ENCODE measurements at regions not wholly inside any gene's neighbourhood (a gene's known extent, or its start where the extent isn't known, plus 50 kb on each side); places are given as distances from the start of the nearest gene placed in this dataset.

DNA sequence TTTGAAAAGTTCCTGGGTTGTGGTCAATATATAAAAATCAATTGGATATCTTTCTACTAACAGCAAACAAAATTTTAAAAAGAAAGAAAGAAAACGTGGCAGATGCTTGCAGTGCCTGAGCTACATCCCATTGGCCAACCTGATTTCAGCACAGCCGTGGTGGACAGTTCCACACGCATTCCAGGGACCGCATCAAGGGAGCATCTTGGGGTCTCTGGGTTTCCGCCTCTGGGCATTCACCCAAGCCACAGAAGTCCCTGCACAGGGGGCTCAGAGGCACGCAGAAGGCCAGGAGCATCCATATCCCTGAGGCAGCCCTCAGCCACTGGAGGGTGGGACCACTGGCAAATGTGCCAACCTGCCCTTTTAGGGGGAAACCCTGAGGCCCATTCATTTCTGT is 254.5 kb upstream of the RNF32 start:
- in situ Hi-C loops (cut with HindIII; ENCODE audit: extremely low pct_ligation_motif_present, low pct_unique_long_range_greater_than_20kb) (no loop called here), intact Hi-C loops (cut with micrococcal nuclease; ENCODE audit: unreplicated experiment) (no loop called here)
- no peaks in the 10 kb centered on the region for H3K79me2 ChIP-seq (ENCODE audit: insufficient read depth, low read length)
- H4K20me1 ChIP-seq (ENCODE audit: insufficient read depth, low read length): no peaks in the 10 kb centered on the region
- H3K9ac ChIP-seq (ENCODE audit: insufficient read depth, low read depth, low read length): no peak overlapping the region
- FAIRE-seq (no peak), ATAC-seq (no peak), DNase-seq (ENCODE audit: low spot score) (peak; percentile 4)
- no peaks in the 10 kb centered on the region for H3K4me1 ChIP-seq (ENCODE audit: insufficient read depth, low read length)
- H3K36me3 ChIP-seq (replicated peaks in 1 of 2; ENCODE audit: control insufficient read depth in 1 of 2, insufficient read depth in 2 of 2, low read length in 2 of 2): no peaks in the 10 kb centered on the region
- 19% methylated on average over 4 of the region's 6 CpGs for WGBS (ENCODE audit: low lambda C conversion rate)
- H3K4me2 ChIP-seq (ENCODE audit: low read depth, low read length): no peak overlapping the region
- no TSS peak for BruUV-seq (replicated peaks)
- H3K27me3 ChIP-seq (ENCODE audit: control insufficient read depth in 1 of 2, insufficient read depth in 2 of 2, low read length in 2 of 2): peaks cover 1 to 20% of the 10 kb centered on the region in 2 experiments; a peak in 3 of 5 replicates
- no peak overlapping the region for H3K4me3 ChIP-seq (replicated peaks in 1 of 3; ENCODE audit: insufficient read depth in 1 of 3, low read depth in 2 of 3, low read length in 3 of 3)
- no peaks in the 10 kb centered on the region for H3K9me3 ChIP-seq (ENCODE audit: low read length)
- H3K27ac ChIP-seq (ENCODE audit: extremely low read length, insufficient read depth, low read length): no peak overlapping the region
- ChIA-PET POLR2A (no interaction called here), CTCF (ENCODE audit: low intra/inter-chr PET ratio, low total read pairs) (no interaction called here)
- no peak overlapping the region for H2AFZ ChIP-seq (ENCODE audit: low read length)
- no peak for TF ChIP-seq ZNF790 (CRISPR knock-in tag; IDR thresholded peaks at IDR 0.05; ENCODE audit: borderline replicate concordance)
- TF ChIP-seq, protein P1, sequence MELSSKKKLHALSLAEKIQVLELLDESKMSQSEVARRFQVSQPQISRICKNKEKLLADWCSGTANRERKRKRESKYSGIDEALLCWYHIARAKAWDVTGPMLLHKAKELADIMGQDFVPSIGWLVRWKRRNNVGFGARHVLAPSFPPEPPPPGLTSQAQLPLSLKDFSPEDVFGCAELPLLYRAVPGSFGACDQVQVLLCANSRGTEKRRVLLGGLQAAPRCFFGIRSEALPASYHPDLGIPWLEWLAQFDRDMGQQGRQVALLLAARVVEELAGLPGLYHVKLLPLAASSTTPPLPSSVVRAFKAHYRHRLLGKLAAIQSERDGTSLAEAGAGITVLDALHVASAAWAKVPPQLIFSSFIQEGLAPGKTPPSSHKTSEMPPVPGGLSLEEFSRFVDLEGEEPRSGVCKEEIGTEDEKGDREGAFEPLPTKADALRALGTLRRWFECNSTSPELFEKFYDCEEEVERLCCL (CRISPR knock-in tag; IDR thresholded peaks at IDR 0.05; ENCODE audit: borderline replicate concordance): no peak
- no peak for TF ChIP-seq AGO2 (optimal IDR thresholded peaks at IDR 0.05; ENCODE audit: low read depth, low read length)
- TF ChIP-seq, protein P2, sequence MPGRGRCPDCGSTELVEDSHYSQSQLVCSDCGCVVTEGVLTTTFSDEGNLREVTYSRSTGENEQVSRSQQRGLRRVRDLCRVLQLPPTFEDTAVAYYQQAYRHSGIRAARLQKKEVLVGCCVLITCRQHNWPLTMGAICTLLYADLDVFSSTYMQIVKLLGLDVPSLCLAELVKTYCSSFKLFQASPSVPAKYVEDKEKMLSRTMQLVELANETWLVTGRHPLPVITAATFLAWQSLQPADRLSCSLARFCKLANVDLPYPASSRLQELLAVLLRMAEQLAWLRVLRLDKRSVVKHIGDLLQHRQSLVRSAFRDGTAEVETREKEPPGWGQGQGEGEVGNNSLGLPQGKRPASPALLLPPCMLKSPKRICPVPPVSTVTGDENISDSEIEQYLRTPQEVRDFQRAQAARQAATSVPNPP (CRISPR knock-in tag; IDR thresholded peaks at IDR 0.05): no peak
- no peak for TF ChIP-seq ZNF546 (CRISPR knock-in tag; conservative IDR thresholded peaks at IDR 0.05)
- no peak for TF ChIP-seq ZNF383 (CRISPR knock-in tag; IDR thresholded peaks at IDR 0.05; ENCODE audit: borderline replicate concordance)
- TF ChIP-seq, protein P3, sequence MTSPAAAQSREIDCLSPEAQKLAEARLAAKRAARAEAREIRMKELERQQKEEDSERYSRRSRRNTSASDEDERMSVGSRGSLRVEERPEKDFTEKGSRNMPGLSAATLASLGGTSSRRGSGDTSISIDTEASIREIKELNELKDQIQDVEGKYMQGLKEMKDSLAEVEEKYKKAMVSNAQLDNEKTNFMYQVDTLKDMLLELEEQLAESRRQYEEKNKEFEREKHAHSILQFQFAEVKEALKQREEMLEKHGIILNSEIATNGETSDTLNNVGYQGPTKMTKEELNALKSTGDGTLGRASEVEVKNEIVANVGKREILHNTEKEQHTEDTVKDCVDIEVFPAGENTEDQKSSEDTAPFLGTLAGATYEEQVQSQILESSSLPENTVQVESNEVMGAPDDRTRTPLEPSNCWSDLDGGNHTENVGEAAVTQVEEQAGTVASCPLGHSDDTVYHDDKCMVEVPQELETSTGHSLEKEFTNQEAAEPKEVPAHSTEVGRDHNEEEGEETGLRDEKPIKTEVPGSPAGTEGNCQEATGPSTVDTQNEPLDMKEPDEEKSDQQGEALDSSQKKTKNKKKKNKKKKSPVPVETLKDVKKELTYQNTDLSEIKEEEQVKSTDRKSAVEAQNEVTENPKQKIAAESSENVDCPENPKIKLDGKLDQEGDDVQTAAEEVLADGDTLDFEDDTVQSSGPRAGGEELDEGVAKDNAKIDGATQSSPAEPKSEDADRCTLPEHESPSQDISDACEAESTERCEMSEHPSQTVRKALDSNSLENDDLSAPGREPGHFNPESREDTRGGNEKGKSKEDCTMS (CRISPR knock-in tag; conservative IDR thresholded peaks at IDR 0.05): no peak
- TF ChIP-seq, protein P4, sequence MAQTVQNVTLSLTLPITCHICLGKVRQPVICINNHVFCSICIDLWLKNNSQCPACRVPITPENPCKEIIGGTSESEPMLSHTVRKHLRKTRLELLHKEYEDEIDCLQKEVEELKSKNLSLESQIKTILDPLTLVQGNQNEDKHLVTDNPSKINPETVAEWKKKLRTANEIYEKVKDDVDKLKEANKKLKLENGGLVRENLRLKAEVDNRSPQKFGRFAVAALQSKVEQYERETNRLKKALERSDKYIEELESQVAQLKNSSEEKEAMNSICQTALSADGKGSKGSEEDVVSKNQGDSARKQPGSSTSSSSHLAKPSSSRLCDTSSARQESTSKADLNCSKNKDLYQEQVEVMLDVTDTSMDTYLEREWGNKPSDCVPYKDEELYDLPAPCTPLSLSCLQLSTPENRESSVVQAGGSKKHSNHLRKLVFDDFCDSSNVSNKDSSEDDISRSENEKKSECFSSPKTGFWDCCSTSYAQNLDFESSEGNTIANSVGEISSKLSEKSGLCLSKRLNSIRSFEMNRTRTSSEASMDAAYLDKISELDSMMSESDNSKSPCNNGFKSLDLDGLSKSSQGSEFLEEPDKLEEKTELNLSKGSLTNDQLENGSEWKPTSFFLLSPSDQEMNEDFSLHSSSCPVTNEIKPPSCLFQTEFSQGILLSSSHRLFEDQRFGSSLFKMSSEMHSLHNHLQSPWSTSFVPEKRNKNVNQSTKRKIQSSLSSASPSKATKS (CRISPR knock-in tag; IDR thresholded peaks at IDR 0.05): no peak
- no peak for TF ChIP-seq CENPX (CRISPR knock-in tag; IDR thresholded peaks at IDR 0.05)

All from HepG2 (cell line).